Retinal pigment epithelial cell (primary cell): ENCODE measurements at regions not wholly inside any gene's neighbourhood (a gene's known extent, or its start where the extent isn't known, plus 50 kb on each side); places are given as distances from the start of the nearest gene placed in this dataset.

Experiments
- DNase-seq: peaks from one replicate; pipeline ENCODE4 v3.0.0-alpha.2; 2010; ENCODE audit warnings: low read depth
- H3K4me3 ChIP-seq: 2 replicates; pipeline ENCODE4 v1.5.1; 2011; ENCODE audit warnings: mild to moderate bottlenecking, low read length, control low read depth, moderate library complexity
- CTCF ChIP-seq: conservative IDR thresholded peaks from 2 replicates; pipeline ENCODE4 v1.5.1; 2011; ENCODE audit warnings: low read depth, low read length, control low read depth, inconsistent platforms

GRCh38 chr11:60625262-60625661 is 74.2 kb upstream of the MS4A8 start:
- DNase-seq: no peak

GRCh38 chr11:60629399-60629798 is 70.0 kb upstream of the MS4A8 start:
- TF ChIP-seq CTCF: no peak
- no peak overlapping the region for H3K4me3 ChIP-seq
- no peak for DNase-seq

More at GRCh38 chr11:60625262-60625661, 74.2 kb upstream of the MS4A8 start:
- no peak overlapping the region for H3K4me3 ChIP-seq
- peak; percentile 19 for TF ChIP-seq CTCF

- H3K4me3 ChIP-seq: no peak overlapping the region
- DNase-seq: no peak
- TF ChIP-seq CTCF: no peak
Measured at GRCh38 chr11:60631944-60632343, 67.5 kb upstream of the MS4A8 start.

DNA sequence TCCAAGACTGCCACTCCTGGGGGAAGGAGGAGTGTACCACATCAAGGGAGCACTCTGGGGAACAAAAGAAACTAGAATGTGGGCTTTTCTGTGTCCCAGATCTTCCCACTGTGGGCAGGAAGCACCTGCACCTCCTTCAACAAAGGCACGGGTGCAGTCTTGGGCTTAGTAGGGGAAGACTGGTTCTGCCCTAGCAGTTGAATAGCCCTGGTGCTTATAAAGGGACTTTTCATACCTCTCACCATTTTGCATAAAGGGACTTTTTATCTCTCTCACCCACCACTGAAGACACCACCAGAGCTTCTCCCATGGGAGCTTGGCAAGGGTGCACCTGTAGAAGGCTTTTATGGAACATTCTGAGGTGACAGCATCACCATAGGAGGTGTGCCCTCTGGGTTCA is 65.8 kb upstream of the MS4A8 start:
- no peak for TF ChIP-seq CTCF
- no peak for DNase-seq
- H3K4me3 ChIP-seq: no peak overlapping the region

- DNase-seq: no peak
- H3K4me3 ChIP-seq: no peak overlapping the region
- no peak for TF ChIP-seq CTCF
Measured at GRCh38 chr11:60634126-60634525, 65.3 kb upstream of the MS4A8 start.

DNA sequence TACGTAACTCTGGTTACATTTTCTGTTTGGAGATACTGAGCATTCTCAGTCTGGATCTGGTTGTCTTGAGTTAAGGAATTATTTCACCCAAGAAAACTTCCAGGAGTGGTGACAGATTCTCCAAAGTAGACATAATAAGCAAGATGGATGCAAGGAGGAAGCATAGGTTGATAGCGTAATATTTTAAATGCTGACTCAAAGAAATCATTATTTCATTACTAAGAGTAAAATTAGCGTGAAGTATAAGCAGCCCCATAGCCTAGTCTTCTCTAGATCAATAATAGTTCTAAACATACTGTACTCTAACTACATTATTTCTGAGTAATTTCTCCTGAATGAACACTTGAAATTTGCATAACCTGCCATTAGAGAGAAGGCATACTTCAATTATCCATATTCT is 57.5 kb upstream of the MS4A8 start:
- TF ChIP-seq CTCF: no peak
- DNase-seq: no peak
- no peak overlapping the region for H3K4me3 ChIP-seq

- no peak overlapping the region for H3K4me3 ChIP-seq
- TF ChIP-seq CTCF: no peak
- no peak for DNase-seq
Measured at GRCh38 chr11:60647087-60647486, 52.3 kb upstream of the MS4A8 start.
